ENCODE measurements at regions not wholly inside any gene's neighbourhood (a gene's known extent, or its start where the extent isn't known, plus 50 kb on each side); places are given as distances from the start of the nearest gene placed in this dataset.
A peak's percentile ranks its signal among the peaks of the same experiment; 100 is the strongest.

DNA sequence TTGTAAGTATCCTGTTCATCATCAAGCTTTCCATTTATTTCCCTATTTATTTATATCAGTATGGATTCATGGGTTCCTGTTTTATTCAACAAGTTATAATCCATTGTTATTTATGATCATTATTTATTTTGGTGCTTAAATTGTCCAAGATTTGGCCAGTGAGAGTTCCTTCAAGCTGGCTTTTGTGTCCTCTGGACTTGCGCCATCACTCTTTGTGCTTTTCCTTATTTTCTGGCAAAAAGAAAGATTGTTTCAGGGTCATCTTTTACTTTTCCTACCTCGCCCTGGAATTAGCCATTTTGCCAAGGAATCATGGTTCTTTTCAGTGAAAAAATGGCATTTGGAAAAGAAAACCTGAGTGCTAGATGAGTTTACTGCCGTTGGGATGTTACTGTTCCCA, 193.4 kb downstream of the ADAMTS15 start:
- no peak for DNase-seq (ENCODE audit: low read depth)

DNA sequence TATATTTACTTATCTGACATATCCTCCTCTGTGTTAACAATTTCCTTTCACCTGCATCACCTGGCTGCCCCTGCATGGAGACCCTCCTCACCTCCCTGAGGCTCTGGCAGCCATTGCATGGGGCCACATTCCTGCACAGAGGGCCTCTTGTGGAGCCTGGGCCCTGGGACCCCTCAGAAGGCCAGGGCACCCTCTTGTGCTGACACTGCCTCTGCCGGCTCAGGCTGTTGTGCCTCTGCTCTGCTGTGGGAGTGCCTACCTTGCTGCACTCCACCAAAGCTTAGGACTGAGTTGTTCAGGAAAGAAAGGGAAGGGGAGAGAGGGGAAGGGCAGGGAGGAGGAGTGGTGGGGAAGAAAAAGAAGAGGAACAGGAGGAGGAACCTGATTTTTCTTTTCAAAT, 194.5 kb downstream of the ADAMTS15 start:
- DNase-seq (ENCODE audit: low read depth) = no peak

DNA sequence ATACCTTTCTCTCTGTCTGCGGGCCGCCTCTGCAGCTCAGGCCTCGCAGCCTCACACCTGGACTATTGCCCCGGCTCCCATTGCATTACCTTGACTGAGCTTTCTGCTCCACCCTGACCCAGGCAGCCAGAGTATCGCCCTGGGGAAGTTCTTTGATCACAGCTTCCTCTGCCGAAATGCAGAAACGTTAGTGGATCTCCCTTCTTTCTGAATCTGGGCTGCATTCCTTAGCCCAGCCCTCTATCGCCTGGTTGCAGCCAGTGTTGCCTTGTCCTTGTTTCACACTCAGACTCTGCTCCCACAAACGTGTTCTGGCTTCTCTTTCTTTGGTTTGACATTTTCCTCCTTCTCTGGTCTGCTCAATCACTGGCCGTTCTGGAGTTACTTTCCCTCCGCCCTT, 195.7 kb downstream of the ADAMTS15 start:
- DNase-seq (ENCODE audit: low read depth) = no peak

DNA sequence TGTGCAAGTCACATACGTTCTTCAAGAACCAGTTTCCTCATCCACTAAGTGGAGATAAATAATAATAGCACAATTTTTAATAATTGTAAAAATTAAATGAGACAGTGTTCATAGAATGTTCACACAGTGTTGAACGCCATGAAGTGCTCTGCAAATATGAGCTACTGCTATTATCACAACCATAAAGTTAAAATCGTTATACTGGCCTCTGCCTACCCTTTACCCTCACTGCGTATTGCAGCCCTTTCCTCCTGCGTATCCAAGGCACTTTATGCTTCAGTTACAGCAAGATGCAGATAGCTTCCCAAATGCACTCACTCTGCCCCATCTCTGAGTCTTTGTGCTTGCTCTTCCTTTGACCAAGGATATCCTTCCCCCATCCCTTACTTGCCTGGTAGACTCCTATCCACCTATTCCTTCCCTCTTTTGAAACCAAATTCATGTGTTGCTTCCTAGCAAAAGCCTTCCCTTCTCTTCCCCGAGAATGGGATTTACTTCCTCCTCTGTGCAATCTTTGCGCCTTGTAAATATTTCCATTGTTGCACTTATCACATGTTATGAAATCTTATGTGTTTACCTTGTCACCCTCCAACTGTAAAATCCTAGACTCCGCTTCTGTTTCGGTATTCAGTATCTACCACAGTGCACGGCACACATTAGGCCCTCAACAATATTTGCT, 196.9 kb downstream of the ADAMTS15 start:
- DNase-seq (ENCODE audit: low read depth) = no peak

DNA sequence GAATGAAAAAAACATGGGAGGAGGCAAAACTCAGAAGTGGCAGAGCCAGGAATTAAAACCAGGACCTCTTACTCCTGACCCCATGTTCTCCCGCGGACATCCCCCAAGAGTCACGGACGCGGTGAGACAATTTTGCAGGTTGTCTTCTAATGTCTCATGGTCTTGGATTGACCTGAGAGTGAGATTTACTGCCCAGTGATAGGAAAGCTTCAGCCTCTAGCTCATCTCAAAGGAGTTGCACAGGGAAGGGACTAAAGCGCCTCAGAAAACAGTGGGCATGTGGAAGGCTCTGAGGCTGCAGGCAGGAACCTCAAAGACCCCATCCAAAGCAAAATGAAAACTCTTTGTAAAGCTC, 197.4 kb downstream of the ADAMTS15 start:
- no peak for DNase-seq (ENCODE audit: low read depth)

DNA sequence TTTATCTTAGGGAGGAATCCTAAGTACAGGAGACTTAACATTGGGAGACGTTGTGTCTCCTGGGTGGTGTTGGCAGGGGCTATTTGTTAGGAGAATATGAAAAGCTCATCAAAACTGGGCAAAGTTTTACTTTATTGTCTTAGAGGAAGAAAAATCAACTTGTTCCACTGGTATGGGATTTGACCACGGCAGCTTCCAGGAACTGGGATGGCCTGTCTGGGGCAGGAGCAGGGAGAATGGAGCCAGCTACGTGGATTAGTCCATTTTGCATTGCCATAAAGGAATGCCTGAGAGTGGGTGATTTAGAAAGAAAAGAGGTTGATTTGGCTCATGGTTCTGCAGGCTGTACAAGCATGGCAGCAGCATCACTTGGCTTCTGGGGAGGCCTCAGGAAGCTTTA, 198.4 kb downstream of the ADAMTS15 start:
- no peak for DNase-seq (ENCODE audit: low read depth)

DNA sequence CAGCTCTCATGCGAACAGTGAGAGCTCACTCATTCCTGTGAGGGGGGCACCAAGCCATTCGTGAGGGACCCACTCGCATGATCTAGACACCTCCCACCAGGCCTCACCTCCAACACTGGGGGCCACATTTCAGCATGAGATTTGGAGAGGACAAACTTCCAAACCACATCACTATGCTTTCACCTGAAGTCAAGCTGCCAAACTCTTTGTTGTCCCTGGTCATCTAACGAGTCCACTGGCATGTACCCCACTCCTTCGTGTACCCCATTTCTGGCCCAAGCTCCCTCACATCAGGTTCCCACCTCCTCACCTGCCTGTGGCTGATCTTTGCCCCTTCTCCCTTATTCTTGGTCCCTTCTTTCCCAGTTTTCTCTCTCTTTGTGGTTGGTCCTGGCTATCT, 198.9 kb downstream of the ADAMTS15 start:
- no peak for DNase-seq (ENCODE audit: low read depth)

DNA sequence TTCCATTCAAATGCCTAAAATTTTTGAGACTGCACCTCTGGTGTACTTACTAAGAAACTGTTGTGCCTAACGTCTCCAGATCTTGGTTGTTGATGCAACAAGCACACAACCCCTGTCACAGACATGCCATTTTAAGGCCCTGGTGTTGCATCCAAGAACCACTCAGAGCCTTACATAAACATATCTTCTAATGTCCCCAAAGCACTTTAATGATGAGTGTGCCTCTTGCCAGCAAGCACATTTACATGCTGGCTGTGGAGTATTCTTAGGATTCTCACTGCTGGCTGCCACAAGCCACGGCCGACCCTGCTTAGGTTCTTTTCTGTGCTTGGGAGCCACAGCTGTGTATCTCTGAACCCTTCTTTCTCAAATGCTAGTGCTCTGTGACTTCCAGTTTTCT, 201.4 kb downstream of the ADAMTS15 start:
- no peak for DNase-seq (ENCODE audit: low read depth)

DNA sequence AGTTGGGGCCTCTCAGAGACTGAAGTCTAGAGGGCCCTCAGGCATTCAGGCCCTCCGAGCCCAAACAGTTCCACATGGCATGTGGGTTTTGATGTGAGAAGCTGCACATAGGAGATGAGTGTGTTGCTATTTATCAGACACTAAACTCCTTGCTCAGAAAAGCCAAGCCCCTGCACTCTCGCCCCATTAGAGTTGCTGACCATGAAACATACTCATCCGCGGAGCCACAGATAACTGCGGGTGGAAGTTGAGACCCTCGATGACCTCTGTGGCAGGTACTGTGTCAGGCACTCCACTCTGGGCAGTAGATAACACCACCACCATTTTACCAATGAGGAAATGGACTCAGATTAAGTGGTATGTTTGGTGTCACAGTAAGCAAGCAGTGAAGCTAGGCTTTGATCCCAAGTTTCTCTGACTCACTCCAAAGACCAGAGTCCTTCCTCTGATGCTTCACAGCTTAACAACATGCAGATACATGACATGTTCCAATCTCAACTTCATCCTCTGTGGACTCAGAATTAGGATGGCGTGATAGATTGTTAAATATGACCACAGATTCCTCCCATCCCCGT, 202.1 kb downstream of the ADAMTS15 start:
- DNase-seq (ENCODE audit: low read depth) = no peak

DNA sequence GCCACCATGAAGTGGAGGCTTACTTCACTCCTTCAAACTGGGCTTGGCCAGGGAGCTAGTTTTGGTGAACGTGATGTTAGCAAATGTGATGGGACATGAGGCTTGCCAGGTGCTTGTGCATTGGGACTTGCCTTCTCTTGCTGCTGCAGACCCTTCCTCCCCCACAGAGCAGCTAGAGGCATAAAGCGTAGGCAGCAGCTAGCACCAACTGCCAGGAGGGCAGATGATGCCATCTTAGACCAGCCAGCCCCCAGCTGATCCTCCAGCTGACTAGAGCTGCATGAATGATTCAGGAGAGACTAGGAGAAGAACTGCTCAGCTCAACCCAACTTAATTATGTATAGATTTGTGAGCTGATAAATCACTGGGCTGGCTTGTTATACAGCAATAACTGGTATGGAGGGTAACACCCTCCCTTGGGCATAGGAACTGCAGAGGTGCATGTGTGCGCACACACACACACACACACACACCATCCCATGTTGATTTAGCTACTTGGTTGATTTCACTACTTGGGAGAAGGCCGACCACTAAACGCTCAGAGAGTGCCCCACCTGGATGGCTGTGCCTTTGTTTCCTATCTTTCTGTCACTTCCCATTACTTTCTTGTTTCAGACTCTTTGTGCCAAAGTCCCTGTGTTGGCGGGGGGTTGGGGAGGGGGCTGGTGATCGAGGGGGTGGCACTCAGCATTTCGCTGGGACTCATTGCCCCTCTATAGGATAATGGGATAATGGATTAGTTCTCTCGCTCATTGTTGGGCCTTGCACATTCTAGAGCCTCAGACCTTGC, 202.8 kb downstream of the ADAMTS15 start:
- no peak for DNase-seq (ENCODE audit: low read depth)

DNA sequence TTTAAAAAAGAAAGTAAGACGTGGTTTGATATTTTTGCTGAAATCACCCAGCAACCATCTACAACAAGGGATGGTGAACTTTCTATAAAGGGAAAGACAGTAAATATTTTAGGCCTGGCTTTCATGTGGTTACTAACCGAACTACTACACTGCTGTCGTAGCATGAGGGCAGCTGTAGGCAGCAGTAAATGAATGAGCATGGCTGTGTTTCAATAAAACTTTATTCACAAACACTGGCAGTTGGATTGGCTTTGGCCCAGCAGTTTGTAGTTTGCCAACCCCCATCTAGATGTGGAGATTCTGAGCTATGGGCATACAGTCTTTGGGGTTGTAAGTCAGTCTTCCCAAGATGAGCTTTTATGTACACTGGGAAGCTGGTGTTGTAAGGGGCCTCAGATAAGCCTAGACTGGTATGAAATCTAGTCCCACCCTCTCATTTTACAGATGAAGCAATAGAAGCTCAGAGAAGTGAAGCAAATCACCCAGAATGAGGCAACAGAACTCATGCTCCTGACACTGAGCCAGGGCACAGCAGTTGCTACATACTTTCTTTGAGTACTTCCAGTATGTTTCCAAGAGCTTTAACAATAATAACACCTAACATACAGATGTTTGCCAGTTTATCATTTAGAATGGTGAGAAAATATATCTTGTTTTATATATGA, 204.4 kb downstream of the ADAMTS15 start:
- DNase-seq (ENCODE audit: low read depth) = no peak

DNA sequence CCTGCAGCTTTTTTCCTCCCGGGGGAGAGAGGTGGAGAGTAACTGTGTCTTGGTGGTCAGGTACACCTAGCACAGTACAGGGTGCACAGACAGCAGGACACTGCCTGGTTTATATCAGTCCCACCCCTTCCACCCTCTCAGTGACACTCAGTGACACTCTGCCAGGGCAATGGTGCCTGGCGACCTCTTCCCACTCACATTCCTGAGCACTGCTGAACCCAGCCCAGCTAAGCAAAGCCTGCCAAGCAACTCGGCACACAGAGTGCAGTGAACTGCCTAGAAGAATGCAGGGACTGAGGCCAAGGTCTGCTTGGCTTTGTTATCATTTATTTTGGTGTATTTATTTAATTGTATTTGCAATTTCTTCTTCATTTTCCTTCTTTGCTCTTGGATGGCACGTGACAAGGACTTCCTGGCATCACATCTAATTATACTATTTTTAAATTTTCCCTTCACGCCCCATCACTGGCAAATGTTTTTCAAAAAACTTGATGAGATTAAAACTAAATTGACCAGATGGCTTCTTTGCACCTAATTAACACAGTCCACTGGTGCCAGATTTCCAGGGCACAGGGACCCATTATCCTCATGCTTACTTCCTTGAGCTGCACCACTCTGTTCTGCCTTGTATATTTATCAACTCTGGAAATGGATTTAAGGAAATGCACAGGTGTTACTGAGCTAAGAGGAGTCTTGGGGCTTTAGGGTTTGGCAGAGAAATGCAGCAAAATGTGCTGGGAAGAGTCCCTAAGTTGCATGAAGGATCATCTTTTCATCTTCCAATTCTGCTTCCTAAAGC, 205.6 kb downstream of the ADAMTS15 start:
- DNase-seq (ENCODE audit: low read depth) = no peak

DNA sequence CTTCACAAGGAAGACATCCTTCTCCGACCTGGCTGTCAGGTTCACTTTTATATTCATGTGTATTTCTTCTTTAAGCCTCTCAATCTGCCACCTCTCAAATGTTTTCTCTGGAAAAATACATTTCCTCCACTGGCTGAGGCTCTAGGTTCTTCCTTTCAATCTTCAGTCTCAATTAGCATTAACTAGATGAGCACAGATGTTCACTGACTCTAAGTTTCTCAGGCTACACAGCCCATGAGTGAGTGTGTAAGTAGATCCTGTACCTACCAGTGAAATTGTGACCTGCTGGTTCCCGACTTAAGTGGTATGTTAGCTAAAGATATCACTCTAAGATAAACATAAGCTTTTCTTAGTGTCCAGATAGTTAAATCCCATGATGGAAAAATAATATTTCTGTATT, 206.9 kb downstream of the ADAMTS15 start:
- no peak for DNase-seq (ENCODE audit: low read depth)

DNA sequence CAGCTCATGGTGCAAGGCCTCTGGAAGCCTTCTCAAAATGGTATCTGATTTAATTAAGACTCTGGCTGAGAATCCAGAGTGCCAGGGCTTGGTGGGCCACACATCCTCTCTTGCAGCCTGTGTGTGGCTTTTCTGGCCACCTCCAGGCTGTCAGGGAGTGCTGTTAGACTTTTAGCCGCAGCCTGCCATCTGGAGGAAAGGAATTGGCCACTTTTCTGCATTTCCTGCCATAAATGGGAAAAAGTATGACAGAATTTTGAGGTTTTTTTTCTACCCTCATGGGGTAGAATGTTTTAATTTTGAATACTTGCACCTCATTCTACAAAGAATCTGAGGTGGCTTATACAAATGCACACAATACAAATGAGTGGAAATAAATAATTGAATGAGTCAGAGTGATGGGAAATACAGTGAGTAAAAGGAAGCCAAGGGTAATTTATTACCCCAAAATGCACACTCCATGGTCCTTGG, 218.4 kb downstream of the ADAMTS15 start:
- DNase-seq (ENCODE audit: low read depth) = peak; percentile 30

DNA sequence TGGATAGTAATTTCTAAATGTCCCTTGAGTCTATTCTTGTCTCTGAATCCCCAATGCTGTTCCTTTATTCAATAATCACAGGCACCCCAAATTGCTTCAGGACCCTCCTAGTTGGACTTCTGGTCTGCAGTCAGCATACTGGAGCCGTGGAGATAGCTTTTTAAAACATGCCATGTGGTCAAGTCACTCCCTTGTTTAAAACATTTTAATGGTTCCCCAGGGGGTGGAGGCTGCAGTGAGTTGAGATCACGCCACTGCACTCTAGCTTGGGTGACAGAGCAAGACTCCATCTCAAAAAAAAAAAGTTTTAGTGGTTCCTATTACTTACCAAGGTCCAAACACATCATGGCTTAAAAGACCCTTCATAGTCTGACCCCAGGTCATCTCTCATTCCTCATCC, 220.3 kb downstream of the ADAMTS15 start:
- DNase-seq (ENCODE audit: low read depth) = no peak

DNA sequence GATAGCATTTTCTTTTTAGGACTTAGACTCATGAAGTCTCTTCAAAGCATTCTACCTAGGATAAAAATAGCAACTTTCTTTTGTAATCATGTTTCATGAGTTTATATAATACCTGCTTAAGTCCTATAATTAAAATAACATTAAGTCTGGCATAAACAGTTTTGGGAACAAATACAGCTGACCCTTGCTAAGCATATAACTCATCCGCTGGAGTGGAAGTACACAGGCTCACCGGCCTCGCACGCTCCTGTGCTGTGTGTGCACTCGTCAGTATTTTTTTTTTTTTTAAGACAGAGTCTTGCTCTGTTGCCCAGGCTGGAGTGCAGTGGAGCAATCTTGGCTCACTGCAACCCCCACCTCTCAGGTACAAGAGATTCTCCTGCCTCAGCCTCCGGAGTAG, 221.8 kb downstream of the ADAMTS15 start:
- no peak for DNase-seq (ENCODE audit: low read depth)

DNA sequence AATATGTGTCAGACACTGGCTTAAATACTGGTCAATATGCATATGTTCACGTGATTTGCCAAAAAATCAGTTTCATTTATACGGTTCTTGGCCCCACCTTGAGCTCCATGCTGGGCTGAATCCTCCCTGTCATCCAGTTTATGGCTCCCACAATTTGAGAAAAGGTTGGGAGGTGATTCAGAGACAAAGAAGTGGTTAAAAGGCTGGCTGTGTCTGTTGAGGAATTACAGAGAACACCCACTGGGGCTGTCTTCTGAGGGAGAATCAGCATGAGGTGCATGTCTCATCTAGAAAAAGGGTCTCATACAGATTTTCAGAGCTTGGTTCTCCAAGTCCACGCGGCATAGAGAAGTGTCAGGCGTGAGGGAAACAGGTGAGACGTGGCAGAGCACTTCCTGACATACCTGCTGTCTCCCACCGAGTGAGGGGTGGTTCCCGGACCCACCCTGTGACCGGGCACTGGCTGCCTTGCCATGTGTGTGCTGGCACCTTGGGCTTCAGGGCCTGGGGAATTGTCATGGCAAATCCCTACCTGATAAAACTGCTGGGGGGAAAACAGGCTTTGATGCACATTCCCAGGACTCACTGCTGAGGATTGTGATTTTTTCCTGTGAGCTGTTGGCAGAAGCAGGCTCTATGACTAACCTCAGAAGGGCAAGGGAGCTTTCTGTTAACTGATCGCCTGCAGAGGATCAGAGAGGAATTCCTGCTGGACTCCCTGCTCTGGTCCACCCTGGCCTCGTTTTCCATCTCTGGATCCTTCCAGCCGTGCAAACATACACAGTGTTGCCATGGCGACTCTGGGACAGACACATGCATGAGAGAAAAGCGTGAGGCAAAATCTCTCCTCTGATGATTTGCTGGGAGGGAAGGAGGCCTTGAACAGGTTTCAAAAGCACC, 223.6 kb downstream of the ADAMTS15 start:
- peak; percentile 32 for DNase-seq (ENCODE audit: low read depth)

DNA sequence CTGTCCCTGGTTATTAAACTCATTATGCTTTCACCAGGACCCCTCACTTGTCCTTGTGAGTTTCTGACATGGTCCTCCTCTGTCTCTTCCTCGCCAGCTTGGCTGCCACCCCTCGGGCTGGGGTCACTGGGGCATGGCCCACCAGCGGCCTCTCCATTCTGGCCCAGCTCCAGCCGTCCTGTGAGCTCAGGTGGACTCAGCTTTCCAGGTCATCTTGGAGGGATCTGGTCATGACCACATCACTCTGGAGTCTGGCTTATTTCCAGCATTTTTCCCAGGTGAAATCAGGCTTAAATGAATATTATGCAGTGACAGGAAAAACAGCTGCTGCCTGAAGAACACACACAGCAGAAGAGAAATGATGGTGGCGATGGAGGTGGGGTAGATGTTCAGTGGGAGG, 224.5 kb downstream of the ADAMTS15 start:
- DNase-seq (ENCODE audit: low read depth) = no peak

DNA sequence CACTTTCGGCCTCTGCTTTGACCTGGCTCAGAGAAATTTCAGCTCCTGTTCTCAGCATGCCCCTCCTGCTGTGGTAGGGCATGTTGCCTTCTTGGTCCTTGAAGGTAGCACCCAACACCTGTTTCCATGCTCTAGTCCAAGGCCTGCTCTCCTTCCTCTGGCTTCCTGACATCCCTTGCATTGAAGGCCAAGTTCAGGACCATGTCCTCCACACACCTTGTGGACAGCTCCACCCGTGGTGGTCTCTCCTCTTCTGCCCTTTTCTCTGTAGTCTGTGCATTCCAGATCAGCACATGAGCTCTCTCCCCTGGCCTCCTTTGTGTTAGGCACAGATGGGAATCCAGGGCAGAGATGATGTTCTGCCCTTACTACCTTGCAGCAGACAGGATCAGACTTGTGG, 225.3 kb downstream of the ADAMTS15 start:
- DNase-seq (ENCODE audit: low read depth) = peak; percentile 6

DNA sequence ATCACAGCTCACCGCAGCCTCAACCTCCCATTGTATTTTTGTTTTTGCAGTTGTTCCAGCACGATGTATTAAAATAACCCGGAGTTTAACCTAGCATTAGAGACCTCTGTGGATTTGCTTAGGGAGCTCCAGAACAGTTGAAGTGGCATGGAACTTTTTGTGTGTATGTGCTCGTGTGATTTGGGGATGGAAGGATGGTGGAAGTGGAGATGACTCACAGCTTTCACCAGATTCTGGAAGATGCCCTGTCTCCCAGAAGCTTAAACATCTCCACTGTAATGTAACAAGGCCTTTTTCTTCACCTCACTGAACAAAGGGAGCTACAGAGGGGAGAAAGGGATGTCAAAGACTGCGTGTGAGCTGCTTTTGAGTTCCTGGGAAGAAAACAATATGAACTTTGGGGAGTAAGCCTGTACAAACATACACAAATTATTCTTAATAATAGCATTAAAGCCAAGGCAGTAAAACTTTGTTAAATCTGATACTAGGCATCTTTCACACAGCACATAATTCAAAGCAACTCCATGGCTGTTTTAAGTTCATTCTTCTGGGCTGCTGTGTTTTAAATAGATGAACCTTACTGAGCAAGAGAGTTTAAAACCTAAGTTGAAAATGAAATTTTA, 226.4 kb downstream of the ADAMTS15 start:
- DNase-seq (ENCODE audit: low read depth) = no peak
